GM12878 (cell line): ENCODE measurements at regions not wholly inside any gene's neighbourhood (a gene's known extent, or its start where the extent isn't known, plus 50 kb on each side); places are given as distances from the start of the nearest gene placed in this dataset.

Experiments
- ATAC-seq: fragments of 200-7000 bp; cut with Tn5 transposase; 3 replicates; pipeline ENCODE4 v1.9.1; 2020; ENCODE audit warnings: mild to moderate bottlenecking, moderate library complexity
- BruUV-seq: library from RNA; stranded (reverse); fragments of 400-500 nt; replicated peaks from 2 replicates; lab custom pipeline; 2021; lab: Mats Ljungman, UMichigan
- CTCF ChIA-PET: fragments of 300-600 bp; sonication (Branson Sonifier 250); formaldehyde crosslinking; extraction: SDS; loops from one replicate; lab custom pipeline; 2021; ENCODE audit warnings: inconsistent platforms; lab: Yijun Ruan, JAX
- POLR2A ChIA-PET: fragments of 350-600 bp; formaldehyde crosslinking; extraction: SDS; loops from one replicate; lab custom pipeline; 2021; ENCODE audit warnings: inconsistent platforms; lab: Charles Lee
- RAD21 ChIA-PET: fragments of 300-600 bp; sonication (Branson Sonifier 250); formaldehyde crosslinking; loops from one replicate; lab custom pipeline; 2023; ENCODE audit warnings: antibody characterized with exemption; ENCODE audit not compliant: unreplicated experiment; lab: Charles Lee
- SMC1A ChIA-PET: fragments of 300-600 bp; sonication (Branson Sonifier 250); formaldehyde crosslinking; loops from one replicate; lab custom pipeline; 2023; ENCODE audit not compliant: unreplicated experiment, uncharacterized antibody; lab: Charles Lee
- DNase-seq: peaks from one replicate; pipeline ENCODE4 v3.0.0-alpha.2; 2011; ENCODE audit warnings: low read depth, low spot score
- FAIRE-seq: peaks from 3 replicates; lab custom pipeline; 2011; peaks lifted over from hg19 to GRCh38; lab: Jason Lieb, UNC
- H2AFZ ChIP-seq: 2 replicates; pipeline ENCODE4 v1.6.0; 2011; ENCODE audit warnings: low read depth, low read length, control low read depth; ENCODE audit not compliant: control insufficient read depth
- H3K27ac ChIP-seq: 2 replicates; pipeline ENCODE4 v1.5.1; 2011; ENCODE audit warnings: control low read depth; ENCODE audit not compliant: control insufficient read depth, insufficient read depth
- H3K27me3 ChIP-seq, 2 experiments: replicated peaks in 1 of 2; 2 replicates each; pipeline versions ENCODE4 v1.6.0 to v1.6.1; 2011; ENCODE audit warnings: low read length in 1 of 2; ENCODE audit not compliant: control insufficient read depth in 2 of 2, insufficient read depth in 2 of 2
- H3K36me3 ChIP-seq, 2 experiments: 2 replicates each; pipeline ENCODE4 v1.5.1; 2011; ENCODE audit warnings: low read length in 1 of 2; ENCODE audit not compliant: control insufficient read depth in 2 of 2, insufficient read depth in 2 of 2
- H3K4me1 ChIP-seq: 2 replicates; pipeline ENCODE4 v1.6.1; 2011; ENCODE audit warnings: mild to moderate bottlenecking, low read length, moderate library complexity, mixed read lengths; ENCODE audit not compliant: control insufficient read depth, insufficient read depth
- H3K4me2 ChIP-seq: 2 replicates; pipeline ENCODE4 v1.6.0; 2011; ENCODE audit warnings: control low read depth; ENCODE audit not compliant: control insufficient read depth, insufficient read depth
- H3K4me3 ChIP-seq: fragments of 200-600 bp; sonication (generic); 2 replicates; pipeline ENCODE4 v1.5.1; 2016
- H3K79me2 ChIP-seq: 2 replicates; pipeline ENCODE4 v1.6.0; 2011; ENCODE audit warnings: low read length; ENCODE audit not compliant: control insufficient read depth, insufficient read depth
- H3K9ac ChIP-seq: 2 replicates; pipeline ENCODE4 v1.8.0; 2011; ENCODE audit warnings: low read length, control low read depth, mixed read lengths; ENCODE audit not compliant: control insufficient read depth, insufficient read depth
- H3K9me3 ChIP-seq: replicated peaks from 3 replicates; pipeline ENCODE4 v1.5.1; 2011; ENCODE audit warnings: mild to moderate bottlenecking, low read length; ENCODE audit not compliant: control insufficient read depth, insufficient read depth
- H4K20me1 ChIP-seq: 2 replicates; pipeline ENCODE4 v1.6.0; 2011; ENCODE audit not compliant: control insufficient read depth, insufficient read depth
- ETV6 ChIP-seq, 2 experiments: fragments of 450-650 bp in 1 of 2; IDR thresholded peaks in 1 of 2; conservative IDR thresholded peaks in 1 of 2; 2 replicates each; pipeline ENCODE4 v1.6.1; 2014; ENCODE audit warnings: antibody characterized with exemption in 1 of 2, borderline replicate concordance in 1 of 2, low read depth in 1 of 2, mild to moderate bottlenecking in 1 of 2, moderate library complexity in 1 of 2
- GATAD2B ChIP-seq: fragments of 450-650 bp; conservative IDR thresholded peaks from 2 replicates; pipeline ENCODE4 v1.6.1; 2017; ENCODE audit warnings: low read depth, mild to moderate bottlenecking, moderate library complexity
- IRF3 ChIP-seq: fragments of 450-650 bp; IDR thresholded peaks from 2 replicates; pipeline ENCODE4 v1.6.1; 2014; ENCODE audit warnings: mild to moderate bottlenecking
- MYC ChIP-seq: IDR thresholded peaks from 2 replicates; pipeline ENCODE4 v1.6.1; 2011; ENCODE audit warnings: mild to moderate bottlenecking, low read length, moderate library complexity, inconsistent platforms; ENCODE audit not compliant: insufficient read depth, insufficient replicate concordance, insufficient read length, severe bottlenecking
- NBN ChIP-seq: fragments of 450-650 bp; IDR thresholded peaks from 2 replicates; pipeline ENCODE4 v1.6.1; 2016
- RBBP5 ChIP-seq: fragments of 200-600 bp; sonication (generic); conservative IDR thresholded peaks from 2 replicates; pipeline ENCODE4 v1.6.1; 2016
- SPI1 ChIP-seq: IDR thresholded peaks from 2 replicates; pipeline ENCODE4 v1.6.1; 2011; ENCODE audit warnings: low read depth, mild to moderate bottlenecking, low read length, moderate library complexity, borderline replicate concordance; ENCODE audit not compliant: insufficient read depth
- ZBTB4 ChIP-seq: fragments of 450-650 bp; formaldehyde crosslinking; IDR thresholded peaks from 2 replicates; pipeline ENCODE4 v1.4.0; 2022; ENCODE audit warnings: mild to moderate bottlenecking, moderate library complexity
- ZNF24 ChIP-seq: fragments of 450-650 bp; IDR thresholded peaks from 2 replicates; pipeline ENCODE4 v1.6.1; 2017; ENCODE audit warnings: antibody characterized with exemption, mild to moderate bottlenecking
- WGBS: methylation state at CpG from one replicate; pipeline ENCODE4 v1.1.6; 2016; ENCODE audit warnings: low lambda C conversion rate; ENCODE audit not compliant: insufficient replicate concordance, insufficient coverage; ENCODE audit errors: missing lambda C conversion rate; 5-methylcytosine and 5-hydroxymethylcytosine counted together
- in situ Hi-C: fragments of 300-500 bp; cut with MboI; formaldehyde crosslinking; loops from 9 replicates; pipeline ENCODE4 v1.14.3; 2018; ENCODE audit warnings: mixed read lengths
- intact Hi-C: fragments of 100-400 bp; cut with micrococcal nuclease; formaldehyde crosslinking; loops from one replicate; pipeline ENCODE4 v1.14.2; 2022; ENCODE audit not compliant: unreplicated experiment

- FAIRE-seq (no peak), ATAC-seq (no peak), DNase-seq (no peak)
- no peak overlapping the region for H3K4me2 ChIP-seq
- ChIA-PET POLR2A (no interaction called here), CTCF (no interaction called here), SMC1A (no interaction called here), RAD21 (no interaction called here)
- in situ Hi-C loops (no loop called here), intact Hi-C loops (no loop called here)
- no peaks in the 10 kb centered on the region for H3K79me2 ChIP-seq
- H3K27ac ChIP-seq, result no peak overlapping the region
- TF ChIP-seq RBBP5 (no peak), ZBTB4 (CRISPR knock-in tag) (no peak), ZNF24 (no peak), NBN (no peak), SPI1 (no peak), IRF3 (no peak), GATAD2B (no peak), ETV6 (conservative IDR thresholded peaks at IDR 0.05 in 1 of 2, IDR thresholded peaks at IDR 0.05 in 1 of 2; ENCODE audit: borderline replicate concordance in 1 of 2, low read depth in 1 of 2) (no peak), MYC (no peak)
- H3K4me1 ChIP-seq, result no peaks in the 10 kb centered on the region
- 0% methylated on average over 1 of the region's 1 CpG for WGBS
- H3K9me3 ChIP-seq, result no peaks in the 10 kb centered on the region
- H3K27me3 ChIP-seq, result no peaks in the 10 kb centered on the region
- no peak overlapping the region for H3K4me3 ChIP-seq
- H3K36me3 ChIP-seq, result no peaks in the 10 kb centered on the region
- BruUV-seq, result no TSS peak
- no peak overlapping the region for H3K9ac ChIP-seq
- no peaks in the 10 kb centered on the region for H4K20me1 ChIP-seq
- no peak overlapping the region for H2AFZ ChIP-seq
Measured at GRCh38 chr3:168338161-168338560, 242.4 kb upstream of the GOLIM4 start.
